Psoas muscle (tissue), 7 donors: ENCODE measurements at regions not wholly inside any gene's neighbourhood (a gene's known extent, or its start where the extent isn't known, plus 50 kb on each side); places are given as distances from the start of the nearest gene placed in this dataset.

Experiments used
- ATAC-seq, 4 donors: fragments of 200-7000 bp; cut with Tn5 transposase; one replicate each; pipeline ENCODE4 v1.9.1; 2020; ENCODE audit warnings: moderate library complexity in 3 of 4, mild to moderate bottlenecking in 2 of 4
- DNase-seq, 2 donors: peaks; one replicate each; pipeline ENCODE4 v3.0.0-alpha.2; 2020
- H3K27ac ChIP-seq: fragments of 200-600 bp; one replicate; pipeline ENCODE4 v1.8.0; 2022
- H3K27me3 ChIP-seq, 3 donors: fragments of 200-600 bp in 1 of 3; one replicate each; pipeline versions ENCODE4 v1.6.1 to v1.8.0; 2013 to 2022; ENCODE audit warnings: low read length in 2 of 3, mild to moderate bottlenecking in 2 of 3, moderate library complexity in 1 of 3; ENCODE audit not compliant: insufficient read depth in 3 of 3
- H3K36me3 ChIP-seq, 2 donors: fragments of 200-600 bp in 1 of 2; one replicate each; pipeline versions ENCODE4 v1.6.1 to v1.8.0; 2013 to 2022; ENCODE audit warnings: low read depth in 1 of 2, mild to moderate bottlenecking in 1 of 2, moderate library complexity in 1 of 2; ENCODE audit not compliant: insufficient read depth in 1 of 2
- H3K4me1 ChIP-seq: fragments of 200-600 bp; one replicate; pipeline ENCODE4 v1.8.0; 2022
- H3K4me3 ChIP-seq: fragments of 200-600 bp; one replicate; pipeline ENCODE4 v1.8.0; 2022; ENCODE audit warnings: mild to moderate bottlenecking
- H3K9me3 ChIP-seq: fragments of 200-600 bp; one replicate; pipeline ENCODE4 v1.8.0; 2022
- CTCF ChIP-seq: fragments of 200-600 bp; IDR thresholded peaks from one replicate; pipeline ENCODE4 v1.8.0; 2022; ENCODE audit warnings: antibody characterized with exemption
- WGBS, 3 donors: extraction: QIAGEN DNeasy Blood & Tissue Kit; methylation state at CpG; one replicate each; pipeline versions ENCODE4 v1.1.6 to v1.1.7; 2013; 5-methylcytosine and 5-hydroxymethylcytosine counted together
- intact Hi-C, 2 donors: fragments of 100-400 bp; cut with DNase I; formaldehyde crosslinking; loops; one replicate each; pipeline versions ENCODE4 v1.11.0 to v1.14.2; 2022
- donor health status: healthy with polysubstance abuse.
- donor health status: DM: no; HTN: no; CAD: no; lungs with moderate emphysema.
- donor health status: Bipolar disorder and iron deficiency.
- donor health status: healthy.
- donor health status: DM: yes; HTN: yes; CAD: no.
- donor health status: DM: no; HTN: no; CAD: no.
- donor health status: DM: yes; HTN: yes; CAD: no.

DNA sequence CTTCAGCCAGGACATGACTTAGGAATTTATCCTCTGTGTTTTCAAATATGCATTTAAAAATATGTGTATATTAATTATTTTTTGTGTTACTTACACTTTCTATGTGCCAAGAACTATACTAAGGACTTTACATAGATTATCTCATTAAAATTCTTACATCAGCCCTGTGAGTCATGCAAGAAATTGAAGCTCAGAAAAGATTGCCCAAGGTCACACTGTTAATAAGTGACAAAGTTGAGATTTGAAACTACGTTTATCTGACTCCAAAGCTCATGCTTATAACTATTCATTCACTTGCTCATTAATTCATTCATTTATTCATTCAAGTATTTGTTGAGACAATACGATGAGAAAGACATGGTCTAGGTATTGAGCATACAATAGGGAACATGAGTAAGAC lies 62.9 kb upstream of the CHRDL1 start:
- ATAC-seq = no peak
- TF ChIP-seq CTCF = no peak
- Histone ChIP-seq H3K27ac (no peak overlapping the region), H3K27me3 (peaks cover 0 to 17% (median 0%) of the 10 kb centered on the region in 3 donors), H3K9me3 (no peaks in the 10 kb centered on the region), H3K4me3 (no peak overlapping the region), H3K4me1 (no peaks in the 10 kb centered on the region), H3K36me3 (no peaks in the 10 kb centered on the region)
- intact Hi-C loops = loop anchor here in 1 of 2 donors (10.0 kb wide), 2 partner anchors 386 to 586 kb away; no protein-coding TSS in a partner anchor
- 66 to 83% (median 78%) methylated on average over 2 of the region's 2 CpGs for WGBS, 3 donors
- no peak for DNase-seq

DNA sequence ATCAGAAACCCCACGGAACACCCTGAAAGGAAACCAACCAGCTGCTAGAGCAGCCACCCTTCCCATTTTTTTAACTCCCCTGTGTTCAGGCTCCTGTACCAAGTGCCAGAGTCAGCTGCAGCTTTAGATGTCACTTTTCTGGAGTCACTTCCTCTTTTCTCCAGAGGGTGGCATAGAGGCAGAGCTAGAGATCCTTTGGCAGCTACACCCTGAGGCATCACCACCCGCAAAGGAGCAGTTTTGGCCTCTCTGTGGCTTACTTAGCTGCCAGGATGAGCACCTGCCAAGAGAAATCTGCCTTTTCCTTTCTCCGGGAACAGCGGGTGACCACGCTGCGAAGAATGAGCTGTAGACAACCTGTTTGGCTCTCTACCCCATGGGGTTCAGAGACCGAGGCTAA lies 58.0 kb upstream of the CHRDL1 start:
- no peaks in the 10 kb centered on the region for H3K9me3 ChIP-seq
- H3K4me1 ChIP-seq = no peaks in the 10 kb centered on the region
- DNase-seq (peak in 1 of 2 donors; percentile 35), ATAC-seq (peak in 1 of 4 donors; percentile 46)
- H3K36me3 ChIP-seq = no peaks in the 10 kb centered on the region
- 18 to 29% (median 20%) methylated on average over 7 of the region's 7 CpGs for WGBS, 3 donors
- intact Hi-C loops = loop anchor here in 1 of 2 donors (10.0 kb wide), 2 partner anchors 391 to 591 kb away; no protein-coding TSS in a partner anchor
- H3K27me3 ChIP-seq = peaks cover 0 to 15% (median 0%) of the 10 kb centered on the region in 3 donors
- H3K4me3 ChIP-seq = no peak overlapping the region
- TF ChIP-seq CTCF = no peak
- H3K27ac ChIP-seq = no peak overlapping the region

- TF ChIP-seq CTCF = peak; percentile 30
- H3K27me3 ChIP-seq = peaks cover 0 to 15% (median 0%) of the 10 kb centered on the region in 3 donors
- H3K27ac ChIP-seq = no peak overlapping the region
- H3K4me3 ChIP-seq = no peak overlapping the region
- WGBS, 3 donors = 49 to 70% (median 59%) methylated on average over 4 of the region's 4 CpGs
- no peaks in the 10 kb centered on the region for H3K36me3 ChIP-seq
- intact Hi-C loops = loop anchor here in 1 of 2 donors (10.0 kb wide), 2 partner anchors 393 to 593 kb away; no protein-coding TSS in a partner anchor
- DNase-seq (no peak), ATAC-seq (no peak)
- H3K9me3 ChIP-seq = no peaks in the 10 kb centered on the region
- no peaks in the 10 kb centered on the region for H3K4me1 ChIP-seq
Measured at GRCh38 chrX:110852180-110852579, 56.6 kb upstream of the CHRDL1 start.

GRCh38 chrX:110851780-110852179 lies 56.2 kb upstream of the CHRDL1 start:
- Histone ChIP-seq H3K4me1 (no peaks in the 10 kb centered on the region), H3K27me3 (peaks cover 0 to 16% (median 0%) of the 10 kb centered on the region in 3 donors), H3K36me3 (no peaks in the 10 kb centered on the region), H3K27ac (no peak overlapping the region), H3K4me3 (no peak overlapping the region), H3K9me3 (no peaks in the 10 kb centered on the region)
- TF ChIP-seq CTCF = no peak
- 67 to 82% (median 69%) methylated on average over 4 of the region's 4 CpGs for WGBS, 3 donors
- intact Hi-C loops = loop anchor here in 1 of 2 donors (10.0 kb wide), 2 partner anchors 393 to 593 kb away; no protein-coding TSS in a partner anchor
- DNase-seq = peak in 1 of 2 donors; percentile 37
- no peak for ATAC-seq

- no peaks in the 10 kb centered on the region for H3K9me3 ChIP-seq
- DNase-seq (no peak), ATAC-seq (peak in 3 of 4 donors; percentile 64 to 77 (median 68))
- peak; percentile 76 for TF ChIP-seq CTCF
- H3K27me3 ChIP-seq = peaks cover 0 to 28% (median 0%) of the 10 kb centered on the region in 3 donors
- H3K4me1 ChIP-seq = no peaks in the 10 kb centered on the region
- no peaks in the 10 kb centered on the region for H3K36me3 ChIP-seq
- WGBS, 3 donors = 2 to 7% (median 4%) methylated on average over 5 of the region's 5 CpGs
- H3K27ac ChIP-seq = no peak overlapping the region
- intact Hi-C loops = loop anchor here (2.0 to 5.0 kb wide), 3 partner anchors 180 to 397 kb away; no protein-coding TSS in a partner anchor
- H3K4me3 ChIP-seq = no peak overlapping the region
Measured at GRCh38 chrX:110847334-110847733, 51.7 kb upstream of the CHRDL1 start.
